ENCODE measurements at regions not wholly inside any gene's neighbourhood (a gene's known extent, or its start where the extent isn't known, plus 50 kb on each side); places are given as distances from the start of the nearest gene placed in this dataset.

- TF ChIP-seq, protein P1, sequence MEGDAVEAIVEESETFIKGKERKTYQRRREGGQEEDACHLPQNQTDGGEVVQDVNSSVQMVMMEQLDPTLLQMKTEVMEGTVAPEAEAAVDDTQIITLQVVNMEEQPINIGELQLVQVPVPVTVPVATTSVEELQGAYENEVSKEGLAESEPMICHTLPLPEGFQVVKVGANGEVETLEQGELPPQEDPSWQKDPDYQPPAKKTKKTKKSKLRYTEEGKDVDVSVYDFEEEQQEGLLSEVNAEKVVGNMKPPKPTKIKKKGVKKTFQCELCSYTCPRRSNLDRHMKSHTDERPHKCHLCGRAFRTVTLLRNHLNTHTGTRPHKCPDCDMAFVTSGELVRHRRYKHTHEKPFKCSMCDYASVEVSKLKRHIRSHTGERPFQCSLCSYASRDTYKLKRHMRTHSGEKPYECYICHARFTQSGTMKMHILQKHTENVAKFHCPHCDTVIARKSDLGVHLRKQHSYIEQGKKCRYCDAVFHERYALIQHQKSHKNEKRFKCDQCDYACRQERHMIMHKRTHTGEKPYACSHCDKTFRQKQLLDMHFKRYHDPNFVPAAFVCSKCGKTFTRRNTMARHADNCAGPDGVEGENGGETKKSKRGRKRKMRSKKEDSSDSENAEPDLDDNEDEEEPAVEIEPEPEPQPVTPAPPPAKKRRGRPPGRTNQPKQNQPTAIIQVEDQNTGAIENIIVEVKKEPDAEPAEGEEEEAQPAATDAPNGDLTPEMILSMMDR (IDR thresholded peaks at IDR 0.05): no peak
- TF ChIP-seq ZFX (IDR thresholded peaks at IDR 0.05; ENCODE audit: borderline replicate concordance): no peak
Observed at GRCh38 chr2:125562924-125563323, 1093.0 kb upstream of the GYPC start.

Measured in 22Rv1 (cell line).